ENCODE measurements at regions not wholly inside any gene's neighbourhood (a gene's known extent, or its start where the extent isn't known, plus 50 kb on each side); places are given as distances from the start of the nearest gene placed in this dataset.

DNA sequence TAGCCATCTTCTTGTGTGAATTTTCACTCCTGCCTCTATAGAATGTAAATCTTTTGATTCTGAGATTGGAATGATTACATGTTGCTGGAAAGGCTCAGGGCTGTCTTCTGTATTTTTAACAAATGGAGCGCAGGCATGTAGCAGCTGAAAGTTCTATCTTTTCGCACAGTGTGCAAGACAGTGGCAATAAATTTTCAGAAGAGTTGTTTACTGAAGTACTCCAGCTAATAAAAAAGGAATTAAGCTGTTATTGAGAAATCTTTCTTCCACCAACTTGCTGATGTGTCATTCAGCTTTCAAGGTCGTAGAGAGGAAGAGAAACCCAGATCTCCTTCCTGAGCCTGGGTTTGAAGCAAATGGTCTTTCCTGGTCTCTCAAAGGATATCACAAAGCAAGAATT lies 122.0 kb upstream of the PUDP start (continued):
- TF ChIP-seq, protein P1, sequence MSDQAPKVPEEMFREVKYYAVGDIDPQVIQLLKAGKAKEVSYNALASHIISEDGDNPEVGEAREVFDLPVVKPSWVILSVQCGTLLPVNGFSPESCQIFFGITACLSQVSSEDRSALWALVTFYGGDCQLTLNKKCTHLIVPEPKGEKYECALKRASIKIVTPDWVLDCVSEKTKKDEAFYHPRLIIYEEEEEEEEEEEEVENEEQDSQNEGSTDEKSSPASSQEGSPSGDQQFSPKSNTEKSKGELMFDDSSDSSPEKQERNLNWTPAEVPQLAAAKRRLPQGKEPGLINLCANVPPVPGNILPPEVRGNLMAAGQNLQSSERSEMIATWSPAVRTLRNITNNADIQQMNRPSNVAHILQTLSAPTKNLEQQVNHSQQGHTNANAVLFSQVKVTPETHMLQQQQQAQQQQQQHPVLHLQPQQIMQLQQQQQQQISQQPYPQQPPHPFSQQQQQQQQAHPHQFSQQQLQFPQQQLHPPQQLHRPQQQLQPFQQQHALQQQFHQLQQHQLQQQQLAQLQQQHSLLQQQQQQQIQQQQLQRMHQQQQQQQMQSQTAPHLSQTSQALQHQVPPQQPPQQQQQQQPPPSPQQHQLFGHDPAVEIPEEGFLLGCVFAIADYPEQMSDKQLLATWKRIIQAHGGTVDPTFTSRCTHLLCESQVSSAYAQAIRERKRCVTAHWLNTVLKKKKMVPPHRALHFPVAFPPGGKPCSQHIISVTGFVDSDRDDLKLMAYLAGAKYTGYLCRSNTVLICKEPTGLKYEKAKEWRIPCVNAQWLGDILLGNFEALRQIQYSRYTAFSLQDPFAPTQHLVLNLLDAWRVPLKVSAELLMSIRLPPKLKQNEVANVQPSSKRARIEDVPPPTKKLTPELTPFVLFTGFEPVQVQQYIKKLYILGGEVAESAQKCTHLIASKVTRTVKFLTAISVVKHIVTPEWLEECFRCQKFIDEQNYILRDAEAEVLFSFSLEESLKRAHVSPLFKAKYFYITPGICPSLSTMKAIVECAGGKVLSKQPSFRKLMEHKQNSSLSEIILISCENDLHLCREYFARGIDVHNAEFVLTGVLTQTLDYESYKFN (CRISPR knock-in tag; conservative IDR thresholded peaks at IDR 0.05): no peak

DNA sequence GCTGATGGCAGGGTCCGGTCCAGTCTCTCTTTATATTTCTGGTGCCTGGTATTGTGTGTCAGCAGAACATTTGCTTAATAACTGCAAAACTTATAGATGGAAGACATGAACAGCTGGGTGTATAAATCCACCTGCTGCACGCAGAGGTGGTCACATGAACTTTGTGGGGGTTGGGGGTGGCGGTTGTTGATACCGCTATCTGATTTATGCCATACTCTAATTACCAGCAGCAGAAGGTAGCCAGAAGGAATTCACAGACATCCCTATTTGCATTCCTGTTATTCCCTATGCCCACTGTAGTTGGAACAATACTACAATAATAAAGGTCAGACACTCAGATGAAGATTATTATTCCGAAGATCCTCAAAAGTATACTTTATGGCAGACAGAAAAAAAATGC lies 121.6 kb upstream of the PUDP start:
- ATAC-seq (no peak), FAIRE-seq (no peak), DNase-seq (ENCODE audit: low spot score) (no peak)
- H3K9ac ChIP-seq (ENCODE audit: insufficient read depth, low read depth, low read length): no peak overlapping the region
- TF ChIP-seq NR2C2 (CRISPR knock-in tag; IDR thresholded peaks at IDR 0.05; ENCODE audit: borderline replicate concordance): no peak
- no peaks in the 10 kb centered on the region for H4K20me1 ChIP-seq (ENCODE audit: insufficient read depth, low read length)
- H3K4me3 ChIP-seq (replicated peaks in 1 of 3; ENCODE audit: insufficient read depth in 1 of 3, low read depth in 2 of 3, low read length in 3 of 3): no peak overlapping the region
- no peaks in the 10 kb centered on the region for H3K9me3 ChIP-seq (ENCODE audit: low read length)
- no peaks in the 10 kb centered on the region for H3K79me2 ChIP-seq (ENCODE audit: insufficient read depth, low read length)
- H3K4me2 ChIP-seq (ENCODE audit: low read depth, low read length): no peak overlapping the region
- POLR2A ChIA-PET: no interaction called here
- no peak overlapping the region for H2AFZ ChIP-seq (ENCODE audit: low read length)
- H3K27ac ChIP-seq (ENCODE audit: extremely low read length, insufficient read depth, low read length): no peak overlapping the region
- CTCF ChIA-PET (ENCODE audit: low intra/inter-chr PET ratio, low total read pairs): no interaction called here
- WGBS (ENCODE audit: low lambda C conversion rate): 83% methylated on average over 1 of the region's 5 CpGs
- no TSS peak for BruUV-seq (replicated peaks)
- H3K27me3 ChIP-seq (ENCODE audit: control insufficient read depth in 1 of 2, insufficient read depth in 2 of 2, low read length in 2 of 2): no peaks in the 10 kb centered on the region
- intact Hi-C loops (cut with micrococcal nuclease; ENCODE audit: unreplicated experiment): no loop called here
- no peaks in the 10 kb centered on the region for H3K36me3 ChIP-seq (replicated peaks in 1 of 2; ENCODE audit: control insufficient read depth in 1 of 2, insufficient read depth in 2 of 2, low read length in 2 of 2)
- in situ Hi-C loops (cut with HindIII; ENCODE audit: extremely low pct_ligation_motif_present, low pct_unique_long_range_greater_than_20kb): no loop called here
- H3K4me1 ChIP-seq (ENCODE audit: insufficient read depth, low read length): no peaks in the 10 kb centered on the region

DNA sequence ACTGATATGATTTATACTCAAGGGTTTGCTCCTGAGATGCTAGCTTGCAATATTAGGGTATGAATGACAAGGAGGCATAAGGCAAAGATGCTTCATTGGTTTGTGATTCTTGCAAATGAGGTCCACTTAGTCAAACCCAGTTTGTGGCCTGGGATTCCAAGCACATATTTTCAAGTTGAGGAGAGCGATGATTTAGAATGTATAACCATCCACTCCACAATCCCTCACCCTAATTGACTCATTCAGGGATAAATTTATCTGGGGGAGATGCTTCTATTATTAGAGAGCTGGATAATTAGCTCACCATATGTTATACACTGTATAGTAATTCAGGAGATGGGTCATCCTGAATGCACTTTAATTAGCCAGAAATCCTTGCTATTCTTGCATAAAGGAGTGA lies 118.3 kb upstream of the PUDP start:
- no peaks in the 10 kb centered on the region for H3K36me3 ChIP-seq (replicated peaks in 1 of 2; ENCODE audit: control insufficient read depth in 1 of 2, insufficient read depth in 2 of 2, low read length in 2 of 2)
- no peak for ATAC-seq

More for the DNA sequence above, 118.3 kb upstream of the PUDP start:
- BruUV-seq (replicated peaks): no TSS peak
- no peaks in the 10 kb centered on the region for H3K79me2 ChIP-seq (ENCODE audit: insufficient read depth, low read length)
- no peaks in the 10 kb centered on the region for H4K20me1 ChIP-seq (ENCODE audit: insufficient read depth, low read length)
- H2AFZ ChIP-seq (ENCODE audit: low read length): no peak overlapping the region
- DNase-seq (ENCODE audit: low spot score) (no peak), FAIRE-seq (no peak)
- in situ Hi-C loops (cut with HindIII; ENCODE audit: extremely low pct_ligation_motif_present, low pct_unique_long_range_greater_than_20kb) (no loop called here), intact Hi-C loops (cut with micrococcal nuclease; ENCODE audit: unreplicated experiment) (no loop called here)
- no peak overlapping the region for H3K4me3 ChIP-seq (replicated peaks in 1 of 3; ENCODE audit: insufficient read depth in 1 of 3, low read depth in 2 of 3, low read length in 3 of 3)
- H3K9me3 ChIP-seq (ENCODE audit: low read length): no peaks in the 10 kb centered on the region
- POLR2A ChIA-PET: no interaction called here
- H3K27me3 ChIP-seq (ENCODE audit: control insufficient read depth in 1 of 2, insufficient read depth in 2 of 2, low read length in 2 of 2): no peaks in the 10 kb centered on the region
- no peaks in the 10 kb centered on the region for H3K4me1 ChIP-seq (ENCODE audit: insufficient read depth, low read length)
- H3K27ac ChIP-seq (ENCODE audit: extremely low read length, insufficient read depth, low read length): no peak overlapping the region
- H3K4me2 ChIP-seq (ENCODE audit: low read depth, low read length): no peak overlapping the region
- H3K9ac ChIP-seq (ENCODE audit: insufficient read depth, low read depth, low read length): no peak overlapping the region
- WGBS (ENCODE audit: low lambda C conversion rate): no CpG with 5 or more reads among the region's 1 CpG
- TF ChIP-seq HOXA3 (CRISPR knock-in tag; IDR thresholded peaks at IDR 0.05): no peak
- TF ChIP-seq MEIS1 (CRISPR knock-in tag; IDR thresholded peaks at IDR 0.05; ENCODE audit: borderline replicate concordance): no peak
- TF ChIP-seq KLF11 (CRISPR knock-in tag; IDR thresholded peaks at IDR 0.05): no peak
- CTCF ChIA-PET (ENCODE audit: low intra/inter-chr PET ratio, low total read pairs): no interaction called here

Measured in HepG2 (cell line).